BE2C (cell line): ENCODE measurements at regions not wholly inside any gene's neighbourhood (a gene's known extent, or its start where the extent isn't known, plus 50 kb on each side); places are given as distances from the start of the nearest gene placed in this dataset.

ENCODE experiments used
- DNase-seq: peaks from one replicate; pipeline ENCODE4 v3.0.0-alpha.2; 2020
- H3K27me3 ChIP-seq: fragments of 250-450 bp; sonication (Bioruptor Pico); 2 replicates; pipeline ENCODE4 v1.5.1; 2020; ENCODE audit warnings: mild to moderate bottlenecking
- H3K36me3 ChIP-seq: fragments of 250-450 bp; sonication (Bioruptor Pico); 2 replicates; pipeline ENCODE4 v1.5.1; 2020; ENCODE audit warnings: mild to moderate bottlenecking
- H3K4me1 ChIP-seq: fragments of 250-450 bp; sonication (Bioruptor Pico); 2 replicates; pipeline ENCODE4 v1.5.1; 2020
- H3K4me3 ChIP-seq: 2 replicates; pipeline ENCODE4 v1.5.1; 2011; ENCODE audit warnings: low read depth, low read length
- H3K9me3 ChIP-seq: fragments of 250-450 bp; sonication (Bioruptor Pico); 2 replicates; pipeline ENCODE4 v1.5.1; 2020
- CTCF ChIP-seq: IDR thresholded peaks from 2 replicates; pipeline ENCODE4 v1.5.1; 2012; ENCODE audit warnings: mild to moderate bottlenecking, low read depth, low read length

- no peak overlapping the region for H3K4me3 ChIP-seq
- TF ChIP-seq CTCF: no peak
- no peak for DNase-seq
- H3K4me1 ChIP-seq: no peaks in the 10 kb centered on the region
- H3K27me3 ChIP-seq: no peaks in the 10 kb centered on the region
- H3K36me3 ChIP-seq: no peaks in the 10 kb centered on the region
- no peaks in the 10 kb centered on the region for H3K9me3 ChIP-seq
Measured at GRCh38 chr5:25963251-25964008, 1075.0 kb downstream of the CDH9 start.

- Histone ChIP-seq H3K36me3 (no peaks in the 10 kb centered on the region), H3K4me3 (no peak overlapping the region), H3K4me1 (peaks cover 10% of the 10 kb centered on the region), H3K27me3 (no peaks in the 10 kb centered on the region), H3K9me3 (no peaks in the 10 kb centered on the region; the same call in 1 of the 2 replicates)
- DNase-seq: no peak
- no peak for TF ChIP-seq CTCF
Measured at GRCh38 chr5:25955337-25955736, 1083.0 kb downstream of the CDH9 start.

GRCh38 chr5:25950681-25951080, 1087.7 kb downstream of the CDH9 start:
- DNase-seq: peak; percentile 36

GRCh38 chr5:25948278-25948677, 1090.1 kb downstream of the CDH9 start:
- TF ChIP-seq CTCF: no peak
- Histone ChIP-seq H3K4me1 (peaks cover 23% of the 10 kb centered on the region), H3K36me3 (no peaks in the 10 kb centered on the region), H3K4me3 (no peak overlapping the region), H3K9me3 (no peaks in the 10 kb centered on the region), H3K27me3 (no peaks in the 10 kb centered on the region)
- DNase-seq: no peak

More at GRCh38 chr5:25950681-25951080, 1087.7 kb downstream of the CDH9 start:
- no peaks in the 10 kb centered on the region for H3K27me3 ChIP-seq
- no peaks in the 10 kb centered on the region for H3K36me3 ChIP-seq
- no peak overlapping the region for H3K4me3 ChIP-seq
- TF ChIP-seq CTCF: no peak
- peaks cover 17% of the 10 kb centered on the region for H3K4me1 ChIP-seq
- H3K9me3 ChIP-seq: no peaks in the 10 kb centered on the region

GRCh38 chr5:25944786-25945185, 1093.6 kb downstream of the CDH9 start:
- H3K4me3 ChIP-seq: no peak overlapping the region
- H3K27me3 ChIP-seq: no peaks in the 10 kb centered on the region
- peak; percentile 45 for DNase-seq
- H3K9me3 ChIP-seq: no peaks in the 10 kb centered on the region
- no peaks in the 10 kb centered on the region for H3K36me3 ChIP-seq
- H3K4me1 ChIP-seq: peaks cover 8% of the 10 kb centered on the region
- no peak for TF ChIP-seq CTCF

GRCh38 chr5:25909163-25909562, 1129.2 kb downstream of the CDH9 start:
- no peak for DNase-seq
- Histone ChIP-seq H3K36me3 (no peaks in the 10 kb centered on the region), H3K27me3 (no peaks in the 10 kb centered on the region), H3K4me3 (no peak overlapping the region), H3K9me3 (no peaks in the 10 kb centered on the region; the same call in 1 of the 2 replicates), H3K4me1 (no peaks in the 10 kb centered on the region)
- TF ChIP-seq CTCF: no peak
